ENCODE measurements at regions not wholly inside any gene's neighbourhood (a gene's known extent, or its start where the extent isn't known, plus 50 kb on each side); places are given as distances from the start of the nearest gene placed in this dataset.

GRCh38 chr10:22792161-22792560 lies 77.8 kb upstream of the PIP4K2A start:
- no peaks in the 10 kb centered on the region for H3K4me1 ChIP-seq
- CTCF ChIA-PET, result no interaction called here
- 21% methylated on average over 4 of the region's 4 CpGs for WGBS (ENCODE audit: missing lambda C conversion rate)
- H3K4me2 ChIP-seq, result no peak overlapping the region
- H3K27ac ChIP-seq, result no peak overlapping the region
- DNase-seq (ENCODE audit: low read depth in 1 of 2, low spot score in 1 of 2) (no peak), FAIRE-seq (peak; percentile 18), ATAC-seq (no peak)
- TF ChIP-seq POLR2AphosphoS2 (conservative IDR thresholded peaks at IDR 0.05; ENCODE audit: low read length), result no peak
- TF ChIP-seq EHMT2 (IDR thresholded peaks at IDR 0.05; ENCODE audit: low read depth), result no peak
- TF ChIP-seq NR3C1 (IDR thresholded peaks at IDR 0.05), result no peak
- no peak for TF ChIP-seq SMC3 (IDR thresholded peaks at IDR 0.05)
- TF ChIP-seq HEYL (CRISPR knock-in tag; IDR thresholded peaks at IDR 0.05), result no peak
- no peak for TF ChIP-seq RNF2 (IDR thresholded peaks at IDR 0.05; ENCODE audit: borderline replicate concordance, low read depth)
- no peak for TF ChIP-seq CHD2 (IDR thresholded peaks at IDR 0.05; ENCODE audit: low read length, partially characterized antibody)
- TF ChIP-seq CBX8 (IDR thresholded peaks at IDR 0.05), result no peak
- TF ChIP-seq EHF (CRISPR knock-in tag; IDR thresholded peaks at IDR 0.05), result no peak
- TF ChIP-seq ZSCAN20 (CRISPR knock-in tag; IDR thresholded peaks at IDR 0.05), result no peak
- H3K9me3 ChIP-seq, result peaks cover 5% of the 10 kb centered on the region; the same call in 1 of the 3 replicates
- no peak overlapping the region for H3K4me3 ChIP-seq
- POLR2A ChIA-PET, result no interaction called here

GRCh38 chr10:22791665-22792064 lies 77.3 kb upstream of the PIP4K2A start:
- FAIRE-seq (no peak), DNase-seq (ENCODE audit: low read depth in 1 of 2, low spot score in 1 of 2) (no peak), ATAC-seq (no peak)
- POLR2A ChIA-PET, result no interaction called here
- Histone ChIP-seq H3K27ac (no peak overlapping the region), H3K4me3 (no peak overlapping the region), H3K4me2 (no peak overlapping the region), H3K4me1 (no peaks in the 10 kb centered on the region), H3K9me3 (peaks cover 5% of the 10 kb centered on the region; the same call in 1 of the 3 replicates)
- CTCF ChIA-PET, result no interaction called here
- TF ChIP-seq NFE2L2 (conservative IDR thresholded peaks at IDR 0.05; ENCODE audit: low read length) (no peak), FOSL2 (IDR thresholded peaks at IDR 0.05) (no peak), FOSL2 (CRISPR knock-in tag; IDR thresholded peaks at IDR 0.05) (no peak), ZSCAN20 (CRISPR knock-in tag; IDR thresholded peaks at IDR 0.05) (no peak), RNF2 (IDR thresholded peaks at IDR 0.05; ENCODE audit: borderline replicate concordance, low read depth) (no peak), RARB (CRISPR knock-in tag; IDR thresholded peaks at IDR 0.05) (no peak), E2F6 (IDR thresholded peaks at IDR 0.05; ENCODE audit: borderline replicate concordance, low read depth) (no peak), JUNB (IDR thresholded peaks at IDR 0.05) (no peak), ZFP36 (IDR thresholded peaks at IDR 0.05; ENCODE audit: borderline replicate concordance, partially characterized antibody) (no peak), HOXB5 (CRISPR knock-in tag; IDR thresholded peaks at IDR 0.05) (no peak), JUN (IDR thresholded peaks at IDR 0.05) (no peak), HMGXB4 (CRISPR knock-in tag; IDR thresholded peaks at IDR 0.05; ENCODE audit: borderline replicate concordance) (no peak), USF2 (IDR thresholded peaks at IDR 0.05) (no peak), POLR2A (IDR thresholded peaks at IDR 0.05; ENCODE audit: low read length) (no peak), TP53 (CRISPR knock-in tag; IDR thresholded peaks at IDR 0.05) (no peak), POLR2AphosphoS2 (conservative IDR thresholded peaks at IDR 0.05; ENCODE audit: low read length) (no peak)
- 48% methylated on average over 5 of the region's 5 CpGs for WGBS (ENCODE audit: missing lambda C conversion rate)

GRCh38 chr10:22784668-22785067 lies 70.3 kb upstream of the PIP4K2A start:
- Histone ChIP-seq H3K9me3 (no peaks in the 10 kb centered on the region), H3K4me2 (no peak overlapping the region), H3K4me3 (no peak overlapping the region), H3K27ac (no peak overlapping the region), H3K4me1 (no peaks in the 10 kb centered on the region)
- WGBS (ENCODE audit: missing lambda C conversion rate), result 87% methylated on average over 1 of the region's 1 CpG
- CTCF ChIA-PET, result no interaction called here
- DNase-seq (ENCODE audit: low read depth in 1 of 2, low spot score in 1 of 2), result no peak
- POLR2A ChIA-PET, result no interaction called here
- TF ChIP-seq ZC3H11A (IDR thresholded peaks at IDR 0.05) (no peak), GATA3 (IDR thresholded peaks at IDR 0.05; ENCODE audit: borderline replicate concordance) (no peak), CBX2 (IDR thresholded peaks at IDR 0.05; ENCODE audit: borderline replicate concordance, low read depth) (no peak), FOSB (CRISPR knock-in tag; IDR thresholded peaks at IDR 0.05) (no peak), BCL3 (IDR thresholded peaks at IDR 0.05) (no peak), RAD21 (conservative IDR thresholded peaks at IDR 0.05 in 1 of 2, IDR thresholded peaks at IDR 0.05 in 1 of 2) (no peak), ATOH8 (CRISPR knock-in tag; IDR thresholded peaks at IDR 0.05; ENCODE audit: low read depth) (no peak), EP300 (IDR thresholded peaks at IDR 0.05) (no peak), RARB (CRISPR knock-in tag; IDR thresholded peaks at IDR 0.05) (no peak)
- FAIRE-seq, result no peak
- ATAC-seq, result no peak

All from A549 (cell line).